HepG2 (cell line): ENCODE measurements at regions not wholly inside any gene's neighbourhood (a gene's known extent, or its start where the extent isn't known, plus 50 kb on each side); places are given as distances from the start of the nearest gene placed in this dataset.

Source experiments
- ATF4 ChIP-seq, 2 experiments: fragments of 450-650 bp in 1 of 2; sonication (generic) in 1 of 2; formaldehyde crosslinking; IDR thresholded peaks; 2 replicates each; pipeline versions ENCODE4 v1.5.0 to v1.8.0; 2020 to 2022; ENCODE audit warnings: mild to moderate bottlenecking in 1 of 2, missing genetic modification reagents in 1 of 2
- ATF7-NPFF ChIP-seq: sonication (generic); formaldehyde crosslinking; IDR thresholded peaks from 2 replicates; pipeline ENCODE4 v1.8.1; 2023; ENCODE audit warnings: mild to moderate bottlenecking, low read depth, missing genetic modification reagents, moderate library complexity
- CREBL2 ChIP-seq: sonication (generic); formaldehyde crosslinking; IDR thresholded peaks from 2 replicates; pipeline ENCODE4 v1.8.1; 2023; ENCODE audit warnings: missing genetic modification reagents, mild to moderate bottlenecking, borderline replicate concordance
- GPN1 ChIP-seq: sonication (generic); formaldehyde crosslinking; IDR thresholded peaks from 2 replicates; pipeline ENCODE4 v1.5.1; 2020; ENCODE audit warnings: missing genetic modification reagents, borderline replicate concordance
- IRF9 ChIP-seq: sonication (generic); formaldehyde crosslinking; IDR thresholded peaks from 2 replicates; pipeline ENCODE4 v1.8.0; 2022; ENCODE audit warnings: missing genetic modification reagents, mild to moderate bottlenecking, borderline replicate concordance
- MAZ ChIP-seq, 2 experiments: sonication (generic) in 1 of 2; formaldehyde crosslinking in 1 of 2; IDR thresholded peaks; 2 replicates each; pipeline versions ENCODE4 v1.5.0 to v1.6.1; 2012 to 2020; ENCODE audit warnings: low read depth in 2 of 2, mild to moderate bottlenecking in 2 of 2, borderline replicate concordance in 1 of 2, improper control_type of control experiment in 1 of 2, low read length in 1 of 2, missing genetic modification reagents in 1 of 2, moderate library complexity in 1 of 2
- MBNL3 ChIP-seq: fragments of 250-450 bp; sonication (Bioruptor Pico); conservative IDR thresholded peaks from 2 replicates; pipeline ENCODE4 v1.8.0; 2022; ENCODE audit warnings: mild to moderate bottlenecking, inconsistent platforms
- MEF2D ChIP-seq: sonication (generic); formaldehyde crosslinking; IDR thresholded peaks from 2 replicates; pipeline ENCODE4 v1.5.1; 2020; ENCODE audit warnings: mild to moderate bottlenecking, missing genetic modification reagents
- MIER2 ChIP-seq: IDR thresholded peaks from 2 replicates; pipeline ENCODE4 v1.6.1; 2016; ENCODE audit warnings: missing biosample characterization, missing genetic modification reagents
- MIXL1 ChIP-seq: IDR thresholded peaks from 2 replicates; pipeline ENCODE4 v1.6.1; 2016
- MXD4 ChIP-seq: IDR thresholded peaks from 2 replicates; pipeline ENCODE4 v1.6.1; 2016; ENCODE audit warnings: mild to moderate bottlenecking, missing biosample characterization, missing genetic modification reagents
- NCOA5 ChIP-seq: sonication (generic); formaldehyde crosslinking; IDR thresholded peaks from 2 replicates; pipeline ENCODE4 v1.4.0; 2020; ENCODE audit warnings: missing genetic modification reagents
- RCOR2 ChIP-seq: IDR thresholded peaks from 2 replicates; pipeline ENCODE4 v1.6.1; 2016; ENCODE audit warnings: missing biosample characterization, missing genetic modification reagents
- SATB2 ChIP-seq: sonication (generic); formaldehyde crosslinking; IDR thresholded peaks from 2 replicates; pipeline ENCODE4 v1.5.0; 2020; ENCODE audit warnings: missing genetic modification reagents
- SP2 ChIP-seq: sonication (generic); formaldehyde crosslinking; IDR thresholded peaks from 2 replicates; pipeline ENCODE4 v1.5.1; 2020; ENCODE audit warnings: mild to moderate bottlenecking, missing genetic modification reagents
- TAF1 ChIP-seq: sonication (generic); formaldehyde crosslinking; IDR thresholded peaks from 2 replicates; pipeline ENCODE4 v1.4.0; 2020; ENCODE audit warnings: missing genetic modification reagents
- THRA ChIP-seq: sonication (generic); formaldehyde crosslinking; IDR thresholded peaks from 2 replicates; pipeline ENCODE4 v1.4.0; 2020; ENCODE audit warnings: missing genetic modification reagents, borderline replicate concordance
- TOE1 ChIP-seq: sonication (generic); formaldehyde crosslinking; IDR thresholded peaks from 2 replicates; pipeline ENCODE4 v1.4.0; 2020; ENCODE audit warnings: mild to moderate bottlenecking, missing genetic modification reagents
- ZBTB21 ChIP-seq: sonication (generic); formaldehyde crosslinking; IDR thresholded peaks from 2 replicates; pipeline ENCODE4 v1.4.0; 2020; ENCODE audit warnings: missing genetic modification reagents
- ZBTB38 ChIP-seq: sonication (generic); formaldehyde crosslinking; IDR thresholded peaks from 2 replicates; pipeline ENCODE4 v1.5.1; 2020; ENCODE audit warnings: mild to moderate bottlenecking, missing genetic modification reagents
- ZNF256 ChIP-seq: sonication (generic); formaldehyde crosslinking; conservative IDR thresholded peaks from 2 replicates; pipeline ENCODE4 v1.4.0; 2020; ENCODE audit warnings: missing genetic modification reagents
- ZNF512B ChIP-seq: sonication (generic); formaldehyde crosslinking; IDR thresholded peaks from 2 replicates; pipeline ENCODE4 v1.5.1; 2020; ENCODE audit warnings: missing genetic modification reagents, mild to moderate bottlenecking, borderline replicate concordance

- no peak for TF ChIP-seq ZNF512B
- TF ChIP-seq MIER2: no peak
- no peak for TF ChIP-seq ATF7-NPFF (CRISPR knock-in tag)
- peak; percentile 62 to 88; a peak in 3 of 4 replicates for TF ChIP-seq ATF4 (CRISPR knock-in tag; IDR thresholded peaks at IDR 0.05)
- TF ChIP-seq TOE1 (CRISPR knock-in tag): no peak
- TF ChIP-seq NCOA5 (CRISPR knock-in tag): no peak
- TF ChIP-seq RCOR2 (CRISPR knock-in tag): no peak
- TF ChIP-seq ZBTB21 (CRISPR knock-in tag): no peak
- no peak for TF ChIP-seq MEF2D (CRISPR knock-in tag)
- TF ChIP-seq SATB2 (CRISPR knock-in tag): no peak
- no peak for TF ChIP-seq MXD4 (CRISPR knock-in tag)
- 0 out of 2 replicates have a peak, but pooled peaks have one; percentile 18 for TF ChIP-seq ZBTB38 (CRISPR knock-in tag)
- no peak for TF ChIP-seq ZNF256 (CRISPR knock-in tag)
- TF ChIP-seq MAZ (IDR thresholded peaks at IDR 0.05; ENCODE audit: borderline replicate concordance, low read depth, low read length): no peak
- TF ChIP-seq MAZ (CRISPR knock-in tag; IDR thresholded peaks at IDR 0.05; ENCODE audit: low read depth): no peak
- no peak for TF ChIP-seq TAF1 (CRISPR knock-in tag)
- TF ChIP-seq IRF9 (CRISPR knock-in tag): no peak
- TF ChIP-seq CREBL2 (CRISPR knock-in tag): no peak
- TF ChIP-seq MIXL1 (CRISPR knock-in tag): 0 out of 2 replicates have a peak, but pooled peaks have one; percentile 13
- TF ChIP-seq SP2 (CRISPR knock-in tag): no peak
- TF ChIP-seq MBNL3 (CRISPR knock-in tag): no peak
- no peak for TF ChIP-seq THRA
- TF ChIP-seq GPN1 (CRISPR knock-in tag): no peak
Observed at GRCh38 chr19:46943150-46943946, 76.3 kb upstream of the NPAS1 start (continued).
